ENCODE measurements at regions not wholly inside any gene's neighbourhood (a gene's known extent, or its start where the extent isn't known, plus 50 kb on each side); places are given as distances from the start of the nearest gene placed in this dataset.

DNA sequence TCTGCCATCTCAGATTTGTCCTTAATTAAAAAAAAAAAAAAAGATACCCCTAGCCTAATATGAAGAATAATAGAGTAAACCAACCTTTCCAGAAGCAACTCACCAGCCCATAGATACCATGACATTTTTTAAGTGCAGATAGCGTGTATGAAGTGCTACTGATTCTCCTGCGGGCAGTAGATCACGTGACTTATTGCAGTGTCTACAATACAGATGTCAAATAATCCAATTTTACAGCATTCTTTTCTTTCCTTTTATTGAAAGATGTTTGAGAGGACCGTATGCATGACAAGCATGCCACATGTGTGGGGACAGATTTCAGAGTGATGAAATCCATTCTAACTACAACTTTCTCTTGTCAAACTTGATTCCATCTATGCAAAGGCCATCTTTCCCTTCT, 232.9 kb upstream of the SP4 start:
- H3K4me3 ChIP-seq (ENCODE audit: low read depth, low read length): no peak overlapping the region
- TF ChIP-seq CTCF (IDR thresholded peaks at IDR 0.05; ENCODE audit: borderline replicate concordance, insufficient read depth, low read depth, low read length): no peak

DNA sequence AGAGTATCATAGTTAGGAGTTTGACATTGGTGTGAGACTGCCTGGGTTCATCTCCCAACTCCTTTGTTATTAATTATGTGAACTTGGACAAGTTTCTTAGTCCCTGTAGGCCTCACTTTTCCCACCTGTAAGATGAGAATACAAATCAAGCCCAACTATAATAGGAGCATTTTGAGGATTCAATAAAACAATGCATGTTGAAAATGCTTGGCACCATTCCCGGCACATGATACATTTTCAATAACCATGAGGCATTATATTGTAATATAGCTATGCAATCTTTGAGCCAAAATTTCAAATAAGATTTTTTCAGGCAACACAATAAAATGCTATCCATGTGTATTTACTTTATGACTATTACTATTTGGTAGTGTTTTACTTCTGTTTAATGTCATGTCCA, 229.0 kb upstream of the SP4 start:
- no peak overlapping the region for H3K4me3 ChIP-seq (ENCODE audit: low read depth, low read length)
- no peak for TF ChIP-seq CTCF (IDR thresholded peaks at IDR 0.05; ENCODE audit: borderline replicate concordance, insufficient read depth, low read depth, low read length)

GRCh38 chr7:21200503-21200902, 227.4 kb upstream of the SP4 start:
- TF ChIP-seq CTCF (IDR thresholded peaks at IDR 0.05; ENCODE audit: borderline replicate concordance, insufficient read depth, low read depth, low read length): no peak
- H3K4me3 ChIP-seq (ENCODE audit: low read depth, low read length): no peak overlapping the region

DNA sequence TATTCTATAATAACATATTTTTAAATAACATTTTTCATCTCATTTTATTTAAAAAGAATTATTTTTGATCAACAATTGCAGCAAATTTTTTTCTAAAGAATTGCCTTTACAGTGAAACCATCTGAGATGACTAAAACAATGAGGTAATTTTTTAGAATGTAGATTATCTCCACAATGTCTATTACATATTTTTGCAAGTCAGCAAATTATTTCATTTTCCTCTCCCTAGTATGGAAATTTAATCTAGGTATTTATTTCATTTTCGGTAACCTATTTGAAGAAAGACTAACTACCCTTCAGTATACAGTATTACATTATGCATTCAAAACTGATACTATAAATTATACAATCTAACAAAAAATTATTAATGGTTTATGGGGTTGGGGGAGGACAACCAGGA, 213.2 kb upstream of the SP4 start:
- H3K4me3 ChIP-seq (ENCODE audit: low read depth, low read length): no peak overlapping the region
- TF ChIP-seq CTCF (IDR thresholded peaks at IDR 0.05; ENCODE audit: borderline replicate concordance, insufficient read depth, low read depth, low read length): no peak

- TF ChIP-seq CTCF (IDR thresholded peaks at IDR 0.05; ENCODE audit: borderline replicate concordance, insufficient read depth, low read depth, low read length): no peak
- H3K4me3 ChIP-seq (ENCODE audit: low read depth, low read length): no peak overlapping the region
Measured at GRCh38 chr7:21215307-21215706, 212.6 kb upstream of the SP4 start.

GRCh38 chr7:21217365-21217764, 210.5 kb upstream of the SP4 start:
- H3K4me3 ChIP-seq (ENCODE audit: low read depth, low read length): no peak overlapping the region
- no peak for TF ChIP-seq CTCF (IDR thresholded peaks at IDR 0.05; ENCODE audit: borderline replicate concordance, insufficient read depth, low read depth, low read length)

- no peak for TF ChIP-seq CTCF (IDR thresholded peaks at IDR 0.05; ENCODE audit: borderline replicate concordance, insufficient read depth, low read depth, low read length)
- no peak overlapping the region for H3K4me3 ChIP-seq (ENCODE audit: low read depth, low read length)
Measured at GRCh38 chr7:21218155-21218554, 209.7 kb upstream of the SP4 start.
